ENCODE measurements at regions not wholly inside any gene's neighbourhood (a gene's known extent, or its start where the extent isn't known, plus 50 kb on each side); places are given as distances from the start of the nearest gene placed in this dataset.

- POLR2A ChIA-PET: no interaction called here
- H3K4me3 Mint-ChIP-seq: no peak overlapping the region
- TF ChIP-seq CREM (CRISPR knock-in tag; IDR thresholded peaks at IDR 0.05) (no peak), ZNF138 (CRISPR knock-in tag; conservative IDR thresholded peaks at IDR 0.05) (no peak), ATF3 (CRISPR knock-in tag; conservative IDR thresholded peaks at IDR 0.05) (no peak), USF2 (CRISPR knock-in tag; IDR thresholded peaks at IDR 0.05) (no peak), ETV6 (CRISPR knock-in tag; IDR thresholded peaks at IDR 0.05) (no peak), FOXP1 (CRISPR knock-in tag; IDR thresholded peaks at IDR 0.05; ENCODE audit: borderline replicate concordance) (no peak), ZMAT4 (CRISPR knock-in tag; IDR thresholded peaks at IDR 0.05) (no peak), ZNF263 (CRISPR knock-in tag; IDR thresholded peaks at IDR 0.05; ENCODE audit: low read depth) (no peak), ZNF121 (CRISPR knock-in tag; IDR thresholded peaks at IDR 0.05) (no peak), ELF4 (CRISPR knock-in tag; IDR thresholded peaks at IDR 0.05; ENCODE audit: low read depth) (no peak), FOXK1 (CRISPR knock-in tag; IDR thresholded peaks at IDR 0.05) (no peak), ZNF317 (CRISPR knock-in tag; IDR thresholded peaks at IDR 0.05; ENCODE audit: borderline replicate concordance, low read depth) (no peak), CBFB (CRISPR knock-in tag; IDR thresholded peaks at IDR 0.05; ENCODE audit: low read depth) (no peak), ZNF416 (CRISPR knock-in tag; IDR thresholded peaks at IDR 0.05) (no peak), USF1 (CRISPR knock-in tag; IDR thresholded peaks at IDR 0.05) (no peak), EMX1 (CRISPR knock-in tag; IDR thresholded peaks at IDR 0.05) (no peak)
- TF ChIP-seq, protein P1, sequence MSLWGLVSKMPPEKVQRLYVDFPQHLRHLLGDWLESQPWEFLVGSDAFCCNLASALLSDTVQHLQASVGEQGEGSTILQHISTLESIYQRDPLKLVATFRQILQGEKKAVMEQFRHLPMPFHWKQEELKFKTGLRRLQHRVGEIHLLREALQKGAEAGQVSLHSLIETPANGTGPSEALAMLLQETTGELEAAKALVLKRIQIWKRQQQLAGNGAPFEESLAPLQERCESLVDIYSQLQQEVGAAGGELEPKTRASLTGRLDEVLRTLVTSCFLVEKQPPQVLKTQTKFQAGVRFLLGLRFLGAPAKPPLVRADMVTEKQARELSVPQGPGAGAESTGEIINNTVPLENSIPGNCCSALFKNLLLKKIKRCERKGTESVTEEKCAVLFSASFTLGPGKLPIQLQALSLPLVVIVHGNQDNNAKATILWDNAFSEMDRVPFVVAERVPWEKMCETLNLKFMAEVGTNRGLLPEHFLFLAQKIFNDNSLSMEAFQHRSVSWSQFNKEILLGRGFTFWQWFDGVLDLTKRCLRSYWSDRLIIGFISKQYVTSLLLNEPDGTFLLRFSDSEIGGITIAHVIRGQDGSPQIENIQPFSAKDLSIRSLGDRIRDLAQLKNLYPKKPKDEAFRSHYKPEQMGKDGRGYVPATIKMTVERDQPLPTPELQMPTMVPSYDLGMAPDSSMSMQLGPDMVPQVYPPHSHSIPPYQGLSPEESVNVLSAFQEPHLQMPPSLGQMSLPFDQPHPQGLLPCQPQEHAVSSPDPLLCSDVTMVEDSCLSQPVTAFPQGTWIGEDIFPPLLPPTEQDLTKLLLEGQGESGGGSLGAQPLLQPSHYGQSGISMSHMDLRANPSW (CRISPR knock-in tag; conservative IDR thresholded peaks at IDR 0.05; ENCODE audit: low read depth): no peak
- TF ChIP-seq, protein P2, sequence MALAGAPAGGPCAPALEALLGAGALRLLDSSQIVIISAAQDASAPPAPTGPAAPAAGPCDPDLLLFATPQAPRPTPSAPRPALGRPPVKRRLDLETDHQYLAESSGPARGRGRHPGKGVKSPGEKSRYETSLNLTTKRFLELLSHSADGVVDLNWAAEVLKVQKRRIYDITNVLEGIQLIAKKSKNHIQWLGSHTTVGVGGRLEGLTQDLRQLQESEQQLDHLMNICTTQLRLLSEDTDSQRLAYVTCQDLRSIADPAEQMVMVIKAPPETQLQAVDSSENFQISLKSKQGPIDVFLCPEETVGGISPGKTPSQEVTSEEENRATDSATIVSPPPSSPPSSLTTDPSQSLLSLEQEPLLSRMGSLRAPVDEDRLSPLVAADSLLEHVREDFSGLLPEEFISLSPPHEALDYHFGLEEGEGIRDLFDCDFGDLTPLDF (CRISPR knock-in tag; IDR thresholded peaks at IDR 0.05): no peak
- TF ChIP-seq, protein P3, sequence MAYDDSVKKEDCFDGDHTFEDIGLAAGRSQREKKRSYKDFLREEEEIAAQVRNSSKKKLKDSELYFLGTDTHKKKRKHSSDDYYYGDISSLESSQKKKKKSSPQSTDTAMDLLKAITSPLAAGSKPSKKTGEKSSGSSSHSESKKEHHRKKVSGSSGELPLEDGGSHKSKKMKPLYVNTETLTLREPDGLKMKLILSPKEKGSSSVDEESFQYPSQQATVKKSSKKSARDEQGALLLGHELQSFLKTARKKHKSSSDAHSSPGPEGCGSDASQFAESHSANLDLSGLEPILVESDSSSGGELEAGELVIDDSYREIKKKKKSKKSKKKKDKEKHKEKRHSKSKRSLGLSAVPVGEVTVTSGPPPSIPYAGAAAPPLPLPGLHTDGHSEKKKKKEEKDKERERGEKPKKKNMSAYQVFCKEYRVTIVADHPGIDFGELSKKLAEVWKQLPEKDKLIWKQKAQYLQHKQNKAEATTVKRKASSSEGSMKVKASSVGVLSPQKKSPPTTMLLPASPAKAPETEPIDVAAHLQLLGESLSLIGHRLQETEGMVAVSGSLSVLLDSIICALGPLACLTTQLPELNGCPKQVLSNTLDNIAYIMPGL (CRISPR knock-in tag; IDR thresholded peaks at IDR 0.05): no peak
- no peak for ATAC-seq
- peaks cover 5% of the 10 kb centered on the region for H3K9me3 Mint-ChIP-seq
- peaks cover 15% of the 10 kb centered on the region for H3K4me1 Mint-ChIP-seq
- H3K36me3 Mint-ChIP-seq: no peaks in the 10 kb centered on the region
- no peak for DNase-seq (ENCODE audit: low spot score)
- no peak overlapping the region for H3K27ac Mint-ChIP-seq
- CTCF ChIA-PET: no interaction called here
- no peaks in the 10 kb centered on the region for H3K27me3 Mint-ChIP-seq (ENCODE audit: low read depth)
Observed at GRCh38 chr1:168960595-168960994, 145.9 kb upstream of the ATP1B1 start.
